GM10847 (cell line): ENCODE measurements at regions not wholly inside any gene's neighbourhood (a gene's known extent, or its start where the extent isn't known, plus 50 kb on each side); places are given as distances from the start of the nearest gene placed in this dataset.

ENCODE experiments used
- POLR2A ChIP-seq: IDR thresholded peaks from 2 replicates; pipeline ENCODE4 v1.6.1; 2011; ENCODE audit not compliant: insufficient read length; ENCODE audit errors: extremely low read depth

GRCh38 chr6:11398451-11399326, 138.9 kb upstream of the TMEM170B start:
- TF ChIP-seq POLR2A: no peak

GRCh38 chr6:11397622-11398450, 139.7 kb upstream of the TMEM170B start:
- no peak for TF ChIP-seq POLR2A

GRCh38 chr6:11396860-11397259, 140.7 kb upstream of the TMEM170B start:
- TF ChIP-seq POLR2A: no peak

GRCh38 chr6:11393713-11394627, 143.6 kb upstream of the TMEM170B start:
- TF ChIP-seq POLR2A: no peak

GRCh38 chr6:11392778-11393507, 144.6 kb upstream of the TMEM170B start:
- no peak for TF ChIP-seq POLR2A

GRCh38 chr6:11391934-11392777, 145.4 kb upstream of the TMEM170B start:
- no peak for TF ChIP-seq POLR2A

- no peak for TF ChIP-seq POLR2A
These were observed 147.6 kb upstream of the TMEM170B start for GRCh38 chr6:11389977-11390376.

- TF ChIP-seq POLR2A: no peak
These were observed 148.3 kb upstream of the TMEM170B start for GRCh38 chr6:11388983-11389944.

GRCh38 chr6:11387707-11388430, 149.7 kb upstream of the TMEM170B start:
- TF ChIP-seq POLR2A: no peak

- TF ChIP-seq POLR2A: no peak
These were observed 150.8 kb upstream of the TMEM170B start for GRCh38 chr6:11386726-11387125.

GRCh38 chr6:11386323-11386722, 151.2 kb upstream of the TMEM170B start:
- no peak for TF ChIP-seq POLR2A

- no peak for TF ChIP-seq POLR2A
These were observed 152.3 kb upstream of the NEDD9 start for GRCh38 chr6:11384531-11385309.
